ENCODE measurements at regions not wholly inside any gene's neighbourhood (a gene's known extent, or its start where the extent isn't known, plus 50 kb on each side); places are given as distances from the start of the nearest gene placed in this dataset.

GRCh38 chr4:187664011-187664410 is 331.6 kb upstream of the ZFP42 start:
- TF ChIP-seq CTCF (IDR thresholded peaks at IDR 0.05; ENCODE audit: insufficient read depth, low read length) (no peak), POLR2AphosphoS5 (IDR thresholded peaks at IDR 0.05; ENCODE audit: low read depth) (no peak), REST (IDR thresholded peaks at IDR 0.05; ENCODE audit: insufficient replicate concordance, low read depth) (no peak), SPI1 (IDR thresholded peaks at IDR 0.05; ENCODE audit: borderline replicate concordance, low read depth) (no peak), GABPA (IDR thresholded peaks at IDR 0.05; ENCODE audit: low read depth) (no peak)
